Effector memory CD4-positive, alpha-beta T cell (primary cell): ENCODE measurements at regions not wholly inside any gene's neighbourhood (a gene's known extent, or its start where the extent isn't known, plus 50 kb on each side); places are given as distances from the start of the nearest gene placed in this dataset.
A peak's percentile ranks its signal among the peaks of the same experiment; 100 is the strongest.

Source experiments
- DNase-seq, 3 donors: peaks; one replicate each; pipeline ENCODE4 v3.0.0-alpha.2; 2020
- H3K27ac ChIP-seq: 2 replicates; pipeline ENCODE4 v1.7.0; 2013; ENCODE audit warnings: mild to moderate bottlenecking, low read length, moderate library complexity; ENCODE audit not compliant: insufficient read depth, poor library complexity, severe bottlenecking
- H3K27me3 ChIP-seq: replicated peaks from 2 replicates; pipeline ENCODE4 v1.7.0; 2013; ENCODE audit warnings: mild to moderate bottlenecking, low read length; ENCODE audit not compliant: insufficient read depth, control insufficient read depth, poor library complexity, severe bottlenecking
- H3K36me3 ChIP-seq: 2 replicates; pipeline ENCODE4 v1.7.0; 2013; ENCODE audit warnings: mild to moderate bottlenecking, low read length, moderate library complexity; ENCODE audit not compliant: control insufficient read depth, insufficient read depth
- H3K4me1 ChIP-seq: 2 replicates; pipeline ENCODE4 v1.7.0; 2013; ENCODE audit warnings: low read length, mild to moderate bottlenecking; ENCODE audit not compliant: control insufficient read depth, insufficient read depth, poor library complexity, severe bottlenecking
- H3K4me3 ChIP-seq: 2 replicates; pipeline ENCODE4 v1.7.0; 2013; ENCODE audit warnings: low read length, low read depth, mild to moderate bottlenecking; ENCODE audit not compliant: insufficient read depth, poor library complexity, severe bottlenecking
- H3K9me3 ChIP-seq: 2 replicates; pipeline ENCODE4 v1.7.0; 2013; ENCODE audit warnings: mild to moderate bottlenecking, low read length, moderate library complexity; ENCODE audit not compliant: control insufficient read depth

GRCh38 chr10:110395350-110396283 is 90.9 kb upstream of the SMNDC1 start:
- Histone ChIP-seq H3K27ac (no peak overlapping the region), H3K27me3 (no peaks in the 10 kb centered on the region), H3K9me3 (no peaks in the 10 kb centered on the region), H3K4me1 (no peaks in the 10 kb centered on the region), H3K36me3 (no peaks in the 10 kb centered on the region), H3K4me3 (no peak overlapping the region)
- peak; percentile 14 to 19 (median 18) for DNase-seq

GRCh38 chr10:110396284-110396651 is 91.5 kb upstream of the SMNDC1 start:
- Histone ChIP-seq H3K4me3 (no peak overlapping the region), H3K4me1 (no peaks in the 10 kb centered on the region), H3K9me3 (no peaks in the 10 kb centered on the region), H3K27ac (no peak overlapping the region), H3K27me3 (no peaks in the 10 kb centered on the region), H3K36me3 (no peaks in the 10 kb centered on the region)
- no peak for DNase-seq

DNA sequence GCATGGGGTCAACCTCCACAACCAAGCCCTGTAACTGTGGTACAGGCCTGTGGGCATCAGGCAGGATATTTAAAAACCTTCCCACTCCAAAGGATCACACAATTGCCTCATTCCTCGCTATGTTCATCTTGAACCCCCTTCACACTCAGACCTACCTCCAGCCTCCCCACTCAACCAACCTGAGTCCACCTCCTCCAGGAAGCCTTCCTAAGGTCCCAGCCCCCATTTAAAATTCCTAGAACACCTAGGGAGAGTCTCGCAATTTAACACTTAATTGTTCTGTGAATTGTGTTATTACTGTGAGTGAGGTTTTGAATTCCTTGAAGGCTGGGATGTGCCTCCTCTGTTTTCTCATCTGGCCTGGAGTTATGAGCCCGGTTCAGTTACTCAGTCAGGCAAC is 93.1 kb upstream of the SMNDC1 start:
- no peak for DNase-seq
- no peak overlapping the region for H3K27ac ChIP-seq
- H3K9me3 ChIP-seq = no peaks in the 10 kb centered on the region
- no peaks in the 10 kb centered on the region for H3K27me3 ChIP-seq
- H3K36me3 ChIP-seq = no peaks in the 10 kb centered on the region
- H3K4me3 ChIP-seq = no peak overlapping the region
- no peaks in the 10 kb centered on the region for H3K4me1 ChIP-seq

- Histone ChIP-seq H3K27me3 (no peaks in the 10 kb centered on the region), H3K36me3 (no peaks in the 10 kb centered on the region), H3K4me3 (no peak overlapping the region), H3K4me1 (no peaks in the 10 kb centered on the region), H3K27ac (no peak overlapping the region), H3K9me3 (no peaks in the 10 kb centered on the region)
- DNase-seq = no peak
Observed at GRCh38 chr10:110398419-110399105, 93.8 kb upstream of the SMNDC1 start.

DNA sequence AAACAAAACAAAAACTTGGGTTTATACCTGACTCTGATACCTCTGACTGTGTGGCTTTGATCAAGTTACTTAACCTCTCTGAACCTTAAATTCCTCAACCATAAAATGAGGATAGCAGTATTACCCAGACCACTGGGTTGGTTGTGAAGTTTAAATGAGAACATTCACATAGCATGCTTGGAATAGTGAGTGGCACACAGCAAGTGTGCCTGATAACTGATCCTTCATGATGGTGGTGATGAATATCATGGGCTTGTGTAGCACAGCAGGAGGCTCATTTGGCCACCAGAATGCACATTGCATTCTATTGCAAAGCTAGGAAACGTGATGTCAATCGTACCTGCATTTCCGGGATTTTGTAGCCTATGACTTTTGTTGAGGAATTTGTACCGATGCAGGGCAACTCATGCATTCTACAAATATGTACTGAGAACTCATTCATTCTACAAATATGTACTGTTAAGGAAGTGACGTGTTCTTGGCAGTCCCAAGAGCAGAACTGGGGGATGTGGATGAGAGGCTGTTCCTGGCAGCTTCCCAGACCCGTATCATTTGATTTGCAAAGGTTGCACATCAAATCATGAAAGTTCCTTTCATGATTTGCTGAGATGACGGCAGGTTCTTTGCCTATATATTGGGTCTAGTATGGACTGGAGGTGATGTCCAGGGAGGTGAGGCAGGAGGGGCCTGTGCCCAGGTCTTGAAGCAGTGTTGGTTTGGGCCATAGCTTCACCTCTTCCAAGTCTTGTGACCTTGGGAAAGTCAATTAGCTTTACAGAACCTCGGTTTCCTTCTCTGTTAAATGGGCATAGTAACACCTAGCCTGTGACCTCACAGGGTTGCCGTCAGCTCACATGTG is 94.6 kb upstream of the SMNDC1 start:
- H3K27me3 ChIP-seq = no peaks in the 10 kb centered on the region
- H3K9me3 ChIP-seq = no peaks in the 10 kb centered on the region
- no peak overlapping the region for H3K4me3 ChIP-seq
- no peaks in the 10 kb centered on the region for H3K36me3 ChIP-seq
- H3K27ac ChIP-seq = no peak overlapping the region
- no peak for DNase-seq
- no peaks in the 10 kb centered on the region for H3K4me1 ChIP-seq

- H3K4me3 ChIP-seq = no peak overlapping the region
- no peaks in the 10 kb centered on the region for H3K27me3 ChIP-seq
- no peaks in the 10 kb centered on the region for H3K9me3 ChIP-seq
- DNase-seq = no peak
- no peaks in the 10 kb centered on the region for H3K36me3 ChIP-seq
- no peak overlapping the region for H3K27ac ChIP-seq
- no peaks in the 10 kb centered on the region for H3K4me1 ChIP-seq
Observed at GRCh38 chr10:110399965-110400933, 95.5 kb upstream of the SMNDC1 start.

- Histone ChIP-seq H3K27me3 (no peaks in the 10 kb centered on the region), H3K36me3 (no peaks in the 10 kb centered on the region), H3K4me3 (no peak overlapping the region), H3K9me3 (no peaks in the 10 kb centered on the region), H3K27ac (no peak overlapping the region), H3K4me1 (no peaks in the 10 kb centered on the region)
- DNase-seq = no peak
Observed at GRCh38 chr10:110401401-110402076, 96.2 kb upstream of the DUSP5 start.

DNA sequence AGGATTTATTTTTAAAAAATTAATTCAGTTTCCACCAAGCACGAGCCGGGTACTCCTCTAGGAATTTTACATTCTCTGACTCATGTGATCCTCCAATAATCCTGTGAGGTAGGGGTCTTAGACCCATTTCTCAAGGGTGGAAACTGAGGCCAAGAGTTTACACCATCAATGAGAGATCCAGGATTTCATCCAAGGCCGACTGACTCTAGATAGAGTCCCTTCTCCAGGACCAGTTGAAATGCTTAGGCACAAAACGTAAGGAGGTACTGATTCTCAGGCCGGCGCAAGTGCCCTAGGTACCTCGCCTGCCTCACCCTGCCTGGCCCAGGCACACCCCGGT is 95.7 kb upstream of the DUSP5 start:
- no peak overlapping the region for H3K27ac ChIP-seq
- H3K4me3 ChIP-seq = no peak overlapping the region

GRCh38 chr10:110403593-110403992 is 94.1 kb upstream of the DUSP5 start:
- H3K27ac ChIP-seq = no peak overlapping the region
- no peak overlapping the region for H3K4me3 ChIP-seq
- H3K36me3 ChIP-seq = no peaks in the 10 kb centered on the region
- no peaks in the 10 kb centered on the region for H3K27me3 ChIP-seq
- H3K4me1 ChIP-seq = no peaks in the 10 kb centered on the region
- H3K9me3 ChIP-seq = no peaks in the 10 kb centered on the region
- DNase-seq = no peak

More for the DNA sequence above, 95.7 kb upstream of the DUSP5 start:
- no peaks in the 10 kb centered on the region for H3K9me3 ChIP-seq
- H3K27me3 ChIP-seq = no peaks in the 10 kb centered on the region
- H3K36me3 ChIP-seq = no peaks in the 10 kb centered on the region
- no peaks in the 10 kb centered on the region for H3K4me1 ChIP-seq
- no peak for DNase-seq
